HG02852 (cell line): ENCODE measurements at regions not wholly inside any gene's neighbourhood (a gene's known extent, or its start where the extent isn't known, plus 50 kb on each side); places are given as distances from the start of the nearest gene placed in this dataset.
"Not testable (repeated sequence)": the region's sequence is repeated elsewhere in the genome, so short reads cannot be mapped to it uniquely, and the experiment has no call there.

Experiments used
- ATAC-seq: cut with Tn5 transposase; IDR thresholded peaks from one replicate; pipeline ENCODE4 v1.9.1; 2021; ENCODE audit warnings: mild to moderate bottlenecking, moderate library complexity; ENCODE audit not compliant: unreplicated experiment

DNA sequence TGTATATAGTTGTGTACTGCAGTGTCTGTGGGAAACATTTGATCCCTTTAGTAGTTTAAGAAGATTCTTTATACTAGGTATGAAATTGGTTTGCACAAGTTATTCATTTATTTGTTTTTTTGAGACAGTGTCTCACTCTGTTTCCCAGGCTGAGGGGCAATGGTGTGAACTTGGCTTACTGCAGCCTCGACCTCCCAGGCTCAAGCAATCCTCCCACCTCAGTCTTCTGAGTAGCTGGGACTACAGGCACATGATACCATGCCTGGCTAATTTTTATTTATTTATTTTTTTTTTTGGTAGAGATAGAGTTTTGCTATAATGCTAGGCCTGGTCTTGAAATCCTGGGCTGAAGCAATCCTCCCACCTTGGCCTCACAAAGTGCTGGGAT lies 209.4 kb downstream of the RASSF9 start:
- ATAC-seq: no peak

DNA sequence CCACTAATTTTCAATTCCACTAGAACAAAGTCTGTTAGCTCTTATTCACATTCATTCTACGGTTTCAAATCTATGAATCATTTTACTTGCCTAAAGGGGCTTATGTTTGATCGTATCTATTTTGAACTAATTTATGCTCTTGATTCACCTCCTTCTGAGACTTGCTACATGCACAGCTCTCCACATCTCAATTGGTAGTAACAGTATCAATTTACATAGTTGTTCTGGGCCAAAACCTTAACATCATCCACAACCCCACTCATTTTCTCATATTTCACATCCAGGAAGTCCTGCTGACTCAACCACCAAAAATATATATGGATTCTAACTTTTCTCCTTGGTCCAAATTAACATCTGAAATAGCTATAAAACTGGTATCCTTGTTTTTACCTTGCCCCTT lies 208.6 kb downstream of the RASSF9 start:
- ATAC-seq: no peak

DNA sequence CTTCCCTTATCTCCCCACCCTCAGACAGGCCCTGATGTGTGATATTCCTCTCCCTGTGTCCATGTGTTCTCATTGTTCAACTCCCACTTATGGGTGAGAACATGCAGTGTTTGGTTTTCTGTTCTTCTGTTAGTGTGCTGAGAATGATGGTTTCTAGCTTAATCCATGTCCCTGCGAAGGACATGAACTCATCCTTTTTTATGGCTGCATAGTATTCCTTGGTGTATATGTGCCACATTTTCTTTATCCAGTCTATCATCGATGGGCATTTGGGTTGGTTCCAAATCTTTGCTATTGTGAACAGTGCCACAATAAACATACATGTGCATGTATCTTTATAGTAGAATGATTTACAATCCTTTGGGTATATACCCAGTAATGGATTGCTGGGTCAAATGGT lies 207.6 kb downstream of the RASSF9 start:
- ATAC-seq: not testable (repeated sequence)

- ATAC-seq: no peak
Measured at GRCh38 chr12:85630851-85631250, 205.4 kb downstream of the RASSF9 start.

GRCh38 chr12:85632390-85632789 lies 203.8 kb downstream of the RASSF9 start:
- ATAC-seq: no peak

GRCh38 chr12:85633491-85633890 lies 202.7 kb downstream of the RASSF9 start:
- ATAC-seq: no peak

DNA sequence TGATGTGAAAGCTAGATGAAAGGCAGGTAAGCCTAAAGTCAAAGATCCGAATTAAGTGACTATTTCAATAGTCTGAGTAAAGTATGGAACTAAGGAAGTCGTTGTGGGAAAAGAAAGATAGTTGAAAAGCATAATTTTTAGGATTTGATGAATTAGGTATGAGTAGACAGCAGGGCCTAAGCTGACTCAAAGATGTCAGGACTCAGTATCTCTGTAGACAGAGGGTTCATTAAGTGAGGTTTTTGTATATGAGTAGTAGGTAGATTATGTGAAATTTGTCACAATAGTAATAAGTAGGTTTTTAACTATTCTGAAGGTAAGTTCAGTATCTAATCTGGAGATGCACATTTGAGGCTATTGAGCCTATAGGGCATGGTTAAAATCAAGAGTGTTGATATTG lies 196.4 kb downstream of the RASSF9 start:
- ATAC-seq: no peak

DNA sequence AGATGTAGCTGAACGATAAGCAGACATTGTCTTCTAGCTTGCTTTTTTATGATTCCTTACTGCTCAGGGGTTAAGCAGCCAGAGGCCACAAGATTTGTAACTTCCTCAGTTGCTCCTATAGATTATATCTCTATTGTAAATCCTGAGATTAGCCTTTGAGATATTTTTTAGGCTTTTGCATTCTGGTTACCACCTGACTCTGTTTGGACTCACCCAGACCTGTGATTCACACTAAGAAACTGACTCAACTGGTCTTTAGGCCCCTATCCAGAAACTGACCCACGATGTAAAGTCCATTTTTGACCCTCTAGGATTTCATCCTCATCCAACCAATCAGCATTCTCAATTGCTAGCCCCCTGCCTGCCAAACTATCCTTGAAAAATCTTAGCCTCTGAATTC lies 194.4 kb downstream of the RASSF9 start:
- ATAC-seq: no peak

- no peak for ATAC-seq
Measured at GRCh38 chr12:85642288-85642687, 193.9 kb downstream of the RASSF9 start.

DNA sequence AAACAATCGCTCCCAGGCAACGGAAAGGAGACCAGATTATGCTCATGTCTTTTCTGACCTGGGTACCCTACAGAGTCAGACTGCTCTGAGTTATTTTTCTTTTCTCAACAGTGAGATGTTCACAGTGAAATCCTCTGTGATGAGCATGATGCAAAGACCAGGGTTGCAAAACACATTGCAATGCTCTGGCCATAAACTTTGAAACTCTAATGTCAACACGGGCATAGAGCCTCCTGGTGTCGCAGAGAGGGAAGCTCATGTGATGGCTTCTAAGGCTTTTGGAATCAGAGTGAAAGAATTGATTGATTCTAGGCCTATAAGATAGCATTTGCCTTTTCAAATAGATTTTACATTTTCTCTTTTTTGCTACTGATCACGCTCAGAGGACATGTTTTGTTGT lies 193.4 kb downstream of the RASSF9 start:
- ATAC-seq: no peak

GRCh38 chr12:85644508-85644907 lies 191.7 kb downstream of the RASSF9 start:
- no peak for ATAC-seq

DNA sequence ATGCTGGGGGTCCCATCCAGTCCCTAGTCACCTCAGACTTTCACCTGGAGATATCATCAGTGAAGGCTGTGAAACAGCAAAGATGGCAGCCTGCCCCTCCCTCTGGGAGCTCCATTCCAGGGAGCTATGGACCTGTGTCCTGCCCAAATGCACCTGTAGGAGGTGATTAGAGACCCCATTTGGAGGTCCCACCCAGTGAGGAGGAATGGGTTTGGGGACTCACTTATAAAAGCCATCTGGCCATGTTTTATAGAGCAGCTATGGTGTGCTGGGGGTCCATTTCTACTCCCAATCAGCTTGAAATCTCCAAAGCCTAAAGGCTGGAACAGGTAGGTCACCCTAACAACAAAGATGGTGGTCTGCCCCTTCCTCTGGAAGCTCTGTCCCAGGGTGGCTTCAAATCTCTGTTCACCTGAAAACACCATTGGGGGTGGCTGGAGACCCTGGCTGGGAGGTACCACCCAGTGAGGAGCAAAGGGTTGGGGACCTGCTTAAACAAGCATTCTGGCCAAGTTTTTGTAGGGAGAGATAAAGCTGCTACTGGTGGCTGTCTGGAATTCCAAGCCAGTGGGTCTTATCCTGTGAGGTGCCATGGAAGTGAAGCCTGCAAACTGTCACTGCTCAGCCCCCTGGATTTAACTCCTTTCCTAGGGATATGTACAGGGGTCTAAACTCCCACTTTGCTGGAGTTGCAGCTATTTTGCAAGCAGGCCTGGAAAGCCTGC lies 182.3 kb downstream of the RASSF9 start:
- no peak for ATAC-seq

GRCh38 chr12:85654456-85654840 lies 181.8 kb downstream of the RASSF9 start:
- no peak for ATAC-seq

GRCh38 chr12:85656561-85656960 lies 179.6 kb downstream of the RASSF9 start:
- ATAC-seq: no peak

DNA sequence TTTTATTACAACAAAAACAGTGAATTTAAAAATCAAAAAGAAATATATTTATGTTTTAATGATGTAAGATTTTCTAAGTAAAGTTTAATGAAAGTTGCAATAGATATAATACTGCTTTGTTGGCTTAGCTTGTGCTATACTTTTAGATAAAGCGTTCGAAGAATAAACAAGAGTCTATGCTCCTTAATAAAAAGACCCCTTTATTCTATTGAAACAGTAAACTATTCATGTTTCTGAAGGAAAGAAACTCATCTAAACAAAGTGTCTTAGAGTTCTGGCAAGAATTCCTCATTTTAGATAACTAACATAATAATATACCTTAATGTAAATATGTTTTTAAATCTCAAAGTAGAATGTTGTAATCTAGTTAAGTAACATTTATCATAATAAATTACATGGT lies 179.0 kb downstream of the RASSF9 start:
- ATAC-seq: no peak

GRCh38 chr12:85657836-85658630 lies 178.2 kb downstream of the RASSF9 start:
- ATAC-seq: no peak

DNA sequence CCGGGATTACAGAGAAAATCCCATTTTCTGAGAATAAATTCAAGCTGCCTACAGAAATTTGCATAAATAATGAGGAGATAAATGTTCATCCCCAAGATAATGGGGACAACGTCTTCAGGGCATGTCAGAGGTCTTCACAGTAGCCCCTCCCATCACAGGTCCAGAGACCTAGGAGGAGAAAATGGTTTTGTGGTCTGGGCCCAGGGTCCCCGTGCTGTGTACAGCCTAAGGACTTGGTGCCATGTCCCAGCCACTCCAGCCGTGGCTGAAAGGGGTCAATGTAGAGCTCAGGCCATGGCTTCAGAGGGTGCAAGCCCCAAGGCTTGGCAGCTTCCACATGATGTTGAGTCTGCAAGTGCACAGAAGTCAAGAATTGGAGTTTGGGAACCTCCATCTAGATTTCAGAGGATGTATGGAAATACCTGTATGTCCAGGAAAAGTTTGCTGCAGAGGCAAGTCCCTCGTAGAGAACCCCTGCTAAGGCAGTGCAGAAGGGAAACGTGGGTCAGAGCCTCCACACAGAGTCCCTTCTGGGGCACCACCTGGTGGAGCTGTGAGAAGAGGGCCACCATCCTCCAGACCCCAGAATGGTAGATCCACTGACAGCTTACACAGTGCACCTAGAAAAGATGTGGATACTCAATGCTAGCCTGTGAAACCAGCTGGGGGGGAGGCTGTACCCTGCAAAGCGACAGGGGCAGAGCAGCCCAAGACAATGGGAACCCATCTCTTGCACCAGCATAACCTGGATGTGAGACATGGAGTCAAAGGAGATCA lies 176.3 kb downstream of the RASSF9 start:
- no peak for ATAC-seq

GRCh38 chr12:85661461-85662206 lies 174.6 kb downstream of the RASSF9 start:
- no peak for ATAC-seq

GRCh38 chr12:85662207-85662602 lies 174.0 kb downstream of the RASSF9 start:
- no peak for ATAC-seq

GRCh38 chr12:85663631-85664030 lies 172.6 kb downstream of the RASSF9 start:
- no peak for ATAC-seq

GRCh38 chr12:85664429-85664828 lies 171.8 kb downstream of the RASSF9 start:
- ATAC-seq: no peak
